GM12878 (cell line): ENCODE measurements at regions not wholly inside any gene's neighbourhood (a gene's known extent, or its start where the extent isn't known, plus 50 kb on each side); places are given as distances from the start of the nearest gene placed in this dataset.

Source experiments
- CREB1 ChIP-seq: IDR thresholded peaks from 2 replicates; pipeline ENCODE4 v1.6.1; 2012; ENCODE audit warnings: low read depth, mild to moderate bottlenecking, inconsistent platforms
- IKZF1 ChIP-seq: fragments of 450-650 bp; conservative IDR thresholded peaks from 2 replicates; pipeline ENCODE4 v1.6.1; 2017; ENCODE audit warnings: antibody characterized with exemption, mild to moderate bottlenecking

GRCh38 chr2:106961328-106961727 lies 75.4 kb upstream of the ST6GAL2 start:
- TF ChIP-seq IKZF1 (no peak), CREB1 (no peak)
